GM18907 (cell line): ENCODE measurements at regions not wholly inside any gene's neighbourhood (a gene's known extent, or its start where the extent isn't known, plus 50 kb on each side); places are given as distances from the start of the nearest gene placed in this dataset.

Experiments
- ATAC-seq: cut with Tn5 transposase; IDR thresholded peaks from one replicate; pipeline ENCODE4 v1.9.1; 2021; ENCODE audit warnings: mild to moderate bottlenecking, moderate library complexity; ENCODE audit not compliant: unreplicated experiment

DNA sequence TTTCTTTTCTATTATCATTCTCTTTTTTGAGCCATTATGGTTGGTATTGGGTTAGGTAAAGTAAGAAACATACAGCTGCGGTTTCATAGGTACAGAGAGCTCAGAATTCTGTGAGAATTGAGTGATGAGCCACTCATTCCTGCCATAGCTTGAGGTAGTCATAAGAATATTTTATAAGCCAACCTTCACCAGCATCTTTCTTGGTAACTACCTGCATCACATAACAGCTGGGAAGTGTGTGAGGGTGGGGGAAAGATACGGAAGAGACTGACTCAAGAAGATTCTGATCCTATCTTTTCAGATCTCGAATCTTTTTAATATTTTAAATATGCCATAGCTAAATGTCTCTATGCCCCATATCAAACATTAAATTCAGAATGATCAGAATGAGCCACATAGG, 313.8 kb upstream of the DDX18 start:
- ATAC-seq: no peak

GRCh38 chr2:117502121-117502520, 312.4 kb upstream of the DDX18 start:
- ATAC-seq: no peak

GRCh38 chr2:117512307-117512706, 302.2 kb upstream of the DDX18 start:
- no peak for ATAC-seq

GRCh38 chr2:117514371-117514770, 300.1 kb upstream of the DDX18 start:
- no peak for ATAC-seq

DNA sequence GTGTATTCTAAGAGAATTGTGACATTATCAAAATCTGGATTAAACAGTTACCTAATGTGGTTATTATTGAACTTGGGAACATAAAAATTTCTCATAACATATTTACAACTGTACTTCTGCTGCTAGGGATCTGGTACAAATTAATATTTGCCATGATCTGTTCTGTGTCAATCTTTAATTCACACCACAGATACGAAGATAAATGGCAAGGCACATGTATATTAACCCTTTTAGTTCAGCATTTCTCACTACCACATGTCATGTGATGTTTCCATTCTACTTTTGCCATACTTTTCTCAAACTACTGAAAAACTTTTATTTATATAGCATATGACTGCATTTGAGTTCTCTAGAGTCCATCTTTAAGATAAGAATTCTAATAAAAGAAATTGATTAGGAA, 295.3 kb upstream of the DDX18 start:
- no peak for ATAC-seq

GRCh38 chr2:117519721-117520120, 294.8 kb upstream of the DDX18 start:
- ATAC-seq: no peak

DNA sequence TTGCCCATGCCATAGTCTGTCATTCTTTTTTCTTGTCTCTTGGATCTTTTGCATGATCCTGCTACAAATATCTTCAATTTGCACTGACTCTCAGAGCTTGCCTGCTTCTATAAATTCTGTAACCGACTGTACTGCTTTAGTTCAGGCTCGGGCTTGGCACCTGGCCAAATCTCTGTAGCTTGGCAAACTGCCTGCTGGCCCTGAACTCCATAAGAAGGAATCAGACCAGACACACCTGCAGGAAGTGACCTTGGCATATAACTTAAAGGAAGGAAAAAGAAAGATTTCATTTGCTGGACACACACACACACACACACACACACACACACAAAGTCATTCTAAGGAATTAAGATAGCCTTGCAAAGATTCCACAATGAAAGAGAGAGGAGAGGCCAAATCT, 291.2 kb upstream of the DDX18 start:
- ATAC-seq: no peak

DNA sequence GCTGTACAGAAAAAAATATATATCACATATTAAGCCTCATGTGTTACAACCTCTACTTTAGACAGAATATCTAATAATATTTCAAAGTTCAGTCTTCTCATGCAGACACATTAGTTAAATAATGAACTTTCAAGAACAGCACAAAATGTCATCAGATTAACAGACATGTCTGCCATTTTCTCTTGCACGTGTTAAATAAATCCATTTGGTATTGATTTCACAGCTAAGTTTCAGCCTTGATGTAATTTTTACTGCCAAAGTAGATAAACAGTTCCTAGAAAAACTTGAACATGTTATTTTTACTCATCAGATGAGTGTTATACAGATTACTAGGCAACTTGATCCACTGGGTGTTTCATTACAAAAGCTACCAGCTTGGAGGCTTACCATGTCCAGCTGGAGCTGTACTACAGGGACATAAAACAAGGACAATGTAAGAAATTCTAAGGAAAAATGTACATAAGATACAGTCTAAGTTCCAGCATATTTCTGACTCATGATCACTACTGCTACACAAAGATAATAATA, 290.7 kb upstream of the DDX18 start:
- ATAC-seq: no peak

- ATAC-seq: no peak
These were observed 278.4 kb upstream of the DDX18 start for GRCh38 chr2:117536139-117536538.

DNA sequence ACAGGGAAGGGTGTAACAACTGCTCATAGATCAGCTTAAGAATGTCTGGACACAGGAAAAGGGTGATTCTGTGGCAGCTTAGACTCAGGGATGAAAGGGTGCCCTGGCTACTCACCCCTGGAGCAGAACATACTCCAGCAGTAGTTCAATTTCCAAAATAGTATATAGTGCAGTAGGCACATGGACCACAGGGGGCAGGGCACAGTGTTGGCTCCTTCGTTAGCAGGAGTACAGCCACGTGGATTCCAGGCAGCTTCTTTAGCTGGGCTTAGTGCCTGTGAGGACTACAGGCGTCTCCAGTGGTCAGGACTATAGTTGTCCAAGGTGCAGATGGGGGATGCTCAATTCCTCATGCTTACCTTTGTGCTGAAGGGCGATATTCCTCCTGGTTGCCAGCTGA, 277.5 kb upstream of the DDX18 start:
- ATAC-seq: no peak

DNA sequence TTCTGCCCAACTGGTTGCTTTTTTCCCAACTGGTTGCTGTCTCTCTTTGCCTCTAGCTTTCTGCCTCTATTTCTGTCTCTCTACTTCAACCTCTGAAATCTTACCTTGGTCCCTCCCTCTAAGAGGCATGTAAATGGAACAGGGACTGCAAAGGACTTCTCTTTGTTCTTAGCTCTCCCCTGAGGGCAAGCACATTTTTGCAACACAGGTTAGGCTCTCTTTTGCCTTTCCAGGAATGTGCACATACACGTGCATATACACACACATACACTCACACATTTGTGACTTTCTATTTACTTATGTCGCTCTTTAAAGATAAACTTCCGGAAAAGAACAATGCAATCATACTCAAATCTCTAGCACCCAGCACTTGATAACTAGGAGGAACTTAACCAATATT, 262.6 kb upstream of the DDX18 start:
- no peak for ATAC-seq

GRCh38 chr2:117553448-117553847, 261.0 kb upstream of the DDX18 start:
- no peak for ATAC-seq

GRCh38 chr2:117555965-117556364, 258.5 kb upstream of the DDX18 start:
- ATAC-seq: no peak

DNA sequence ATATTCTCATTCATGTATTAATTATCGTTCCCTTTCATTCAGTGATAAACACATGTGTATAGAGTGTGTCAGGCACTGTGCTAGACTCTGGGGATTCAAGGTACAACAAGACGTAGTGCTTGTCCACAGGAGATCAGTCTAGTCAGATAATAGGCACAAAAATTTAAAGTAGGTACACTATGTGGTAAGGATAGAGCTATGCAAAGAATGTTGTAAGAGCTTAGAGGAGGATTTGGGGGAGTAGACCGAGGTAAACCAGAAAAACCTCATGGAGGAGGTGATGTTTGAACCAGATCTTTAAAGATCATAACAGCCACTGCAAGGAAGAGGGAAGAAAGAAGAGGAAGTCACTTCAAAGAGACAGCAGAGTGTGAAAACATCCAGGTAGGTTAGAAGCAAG, 256.9 kb upstream of the DDX18 start:
- no peak for ATAC-seq

GRCh38 chr2:117562654-117563053, 251.8 kb upstream of the DDX18 start:
- no peak for ATAC-seq

DNA sequence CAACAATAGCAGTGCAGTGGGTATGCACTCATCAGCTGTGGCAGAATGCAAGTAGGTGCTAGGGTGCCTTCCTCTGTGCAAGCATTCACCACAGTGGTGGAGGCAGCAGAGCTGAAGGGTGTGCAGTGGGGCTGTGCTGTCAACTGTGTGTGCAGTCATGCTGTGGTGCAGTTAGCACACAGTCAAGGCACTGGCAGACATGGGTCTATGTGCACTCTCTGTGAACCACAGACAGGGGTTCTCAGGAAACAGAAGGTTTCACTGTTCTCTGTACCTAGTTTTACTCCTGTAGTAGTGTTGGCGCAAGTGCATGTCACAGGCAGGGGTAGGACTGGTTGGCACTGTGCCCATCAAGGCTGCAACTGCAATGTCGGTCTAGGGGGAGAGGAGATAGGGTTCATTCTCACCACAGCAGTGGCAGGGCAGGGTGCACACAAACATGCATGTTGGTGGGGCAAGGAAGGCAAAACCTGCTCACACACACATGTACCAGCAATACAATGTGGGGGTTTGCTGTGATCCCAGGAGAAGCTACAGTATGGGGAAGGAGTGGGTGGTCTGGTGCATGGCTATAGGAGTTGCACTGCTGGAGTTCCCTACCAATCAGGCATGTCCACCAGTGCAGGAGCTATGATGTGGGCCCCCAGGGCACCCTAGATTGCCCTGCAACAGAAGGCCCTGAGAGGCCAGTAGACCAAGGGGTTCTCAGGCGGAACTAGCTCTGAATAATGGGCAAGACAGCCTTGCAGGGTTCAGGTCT, 242.7 kb upstream of the DDX18 start:
- ATAC-seq: no peak

- ATAC-seq: no peak
These were observed 227.2 kb upstream of the DDX18 start for GRCh38 chr2:117587310-117587709.

- ATAC-seq: no peak
These were observed 211.4 kb upstream of the DDX18 start for GRCh38 chr2:117603060-117603459.

- no peak for ATAC-seq
These were observed 210.9 kb upstream of the DDX18 start for GRCh38 chr2:117603567-117603966.

- ATAC-seq: no peak
These were observed 207.3 kb upstream of the DDX18 start for GRCh38 chr2:117607202-117607601.

GRCh38 chr2:117613101-117613500, 201.4 kb upstream of the DDX18 start:
- no peak for ATAC-seq

- no peak for ATAC-seq
These were observed 200.2 kb upstream of the DDX18 start for GRCh38 chr2:117614296-117614695.
